ENCODE measurements at regions not wholly inside any gene's neighbourhood (a gene's known extent, or its start where the extent isn't known, plus 50 kb on each side); places are given as distances from the start of the nearest gene placed in this dataset.

GRCh38 chr3:124653797-124654469 lies 76.3 kb upstream of the UMPS start:
- TF ChIP-seq CTCF (IDR thresholded peaks at IDR 0.05) (no peak), POLR2A (IDR thresholded peaks at IDR 0.05) (no peak)

Measured in Peyer's patch (tissue), 4 donors.